ENCODE measurements at regions not wholly inside any gene's neighbourhood (a gene's known extent, or its start where the extent isn't known, plus 50 kb on each side); places are given as distances from the start of the nearest gene placed in this dataset.

- TF ChIP-seq CTCF (IDR thresholded peaks at IDR 0.05) (no peak), POLR2A (IDR thresholded peaks at IDR 0.05) (no peak), EP300 (IDR thresholded peaks at IDR 0.05) (no peak)
Measured at GRCh38 chr11:70744396-70745185, 346.3 kb downstream of the CTTN start.

Measured in ovary (tissue), 3 donors.